HG02852 (cell line): ENCODE measurements at regions not wholly inside any gene's neighbourhood (a gene's known extent, or its start where the extent isn't known, plus 50 kb on each side); places are given as distances from the start of the nearest gene placed in this dataset.

Source experiments
- ATAC-seq: cut with Tn5 transposase; IDR thresholded peaks from one replicate; pipeline ENCODE4 v1.9.1; 2021; ENCODE audit warnings: mild to moderate bottlenecking, moderate library complexity; ENCODE audit not compliant: unreplicated experiment

GRCh38 chr4:19999775-20000414 is 251.8 kb upstream of the SLIT2 start:
- no peak for ATAC-seq

- no peak for ATAC-seq
These were observed 252.4 kb upstream of the SLIT2 start for GRCh38 chr4:19999276-19999675.

- ATAC-seq, result no peak
These were observed 258.5 kb upstream of the SLIT2 start for GRCh38 chr4:19993242-19993641.

- no peak for ATAC-seq
These were observed 259.1 kb upstream of the SLIT2 start for GRCh38 chr4:19992471-19993093.

- no peak for ATAC-seq
These were observed 264.0 kb upstream of the SLIT2 start for GRCh38 chr4:19987746-19988145.

- ATAC-seq, result no peak
These were observed 268.6 kb upstream of the SLIT2 start for GRCh38 chr4:19983072-19983471.

- no peak for ATAC-seq
These were observed 269.1 kb upstream of the SLIT2 start for GRCh38 chr4:19982556-19982955.

GRCh38 chr4:19971829-19972228 is 279.9 kb upstream of the SLIT2 start:
- no peak for ATAC-seq

GRCh38 chr4:19969492-19969891 is 282.2 kb upstream of the SLIT2 start:
- ATAC-seq, result no peak

- ATAC-seq, result no peak
These were observed 290.6 kb upstream of the SLIT2 start for GRCh38 chr4:19961091-19961490.

GRCh38 chr4:19958848-19959247 is 292.9 kb upstream of the SLIT2 start:
- no peak for ATAC-seq

GRCh38 chr4:19947349-19947748 is 304.4 kb upstream of the SLIT2 start:
- ATAC-seq, result no peak

- no peak for ATAC-seq
These were observed 305.7 kb upstream of the SLIT2 start for GRCh38 chr4:19945979-19946380.

- no peak for ATAC-seq
These were observed 306.2 kb upstream of the SLIT2 start for GRCh38 chr4:19945501-19945900.

GRCh38 chr4:19944806-19945205 is 306.9 kb upstream of the SLIT2 start:
- no peak for ATAC-seq

- ATAC-seq, result no peak
These were observed 307.5 kb upstream of the SLIT2 start for GRCh38 chr4:19944251-19944650.

- ATAC-seq, result no peak
These were observed 310.3 kb upstream of the SLIT2 start for GRCh38 chr4:19941434-19941833.

GRCh38 chr4:19940861-19941260 is 310.8 kb upstream of the SLIT2 start:
- ATAC-seq, result no peak

- no peak for ATAC-seq
These were observed 315.2 kb upstream of the SLIT2 start for GRCh38 chr4:19936476-19936875.

GRCh38 chr4:19930742-19931141 is 321.0 kb upstream of the SLIT2 start:
- ATAC-seq, result no peak

GRCh38 chr4:19927381-19927780 is 324.3 kb upstream of the SLIT2 start:
- ATAC-seq, result no peak

- no peak for ATAC-seq
These were observed 326.2 kb upstream of the SLIT2 start for GRCh38 chr4:19925516-19925915.

GRCh38 chr4:19924761-19925160 is 326.9 kb upstream of the SLIT2 start:
- ATAC-seq, result no peak
